ENCODE measurements at regions not wholly inside any gene's neighbourhood (a gene's known extent, or its start where the extent isn't known, plus 50 kb on each side); places are given as distances from the start of the nearest gene placed in this dataset.

DNA sequence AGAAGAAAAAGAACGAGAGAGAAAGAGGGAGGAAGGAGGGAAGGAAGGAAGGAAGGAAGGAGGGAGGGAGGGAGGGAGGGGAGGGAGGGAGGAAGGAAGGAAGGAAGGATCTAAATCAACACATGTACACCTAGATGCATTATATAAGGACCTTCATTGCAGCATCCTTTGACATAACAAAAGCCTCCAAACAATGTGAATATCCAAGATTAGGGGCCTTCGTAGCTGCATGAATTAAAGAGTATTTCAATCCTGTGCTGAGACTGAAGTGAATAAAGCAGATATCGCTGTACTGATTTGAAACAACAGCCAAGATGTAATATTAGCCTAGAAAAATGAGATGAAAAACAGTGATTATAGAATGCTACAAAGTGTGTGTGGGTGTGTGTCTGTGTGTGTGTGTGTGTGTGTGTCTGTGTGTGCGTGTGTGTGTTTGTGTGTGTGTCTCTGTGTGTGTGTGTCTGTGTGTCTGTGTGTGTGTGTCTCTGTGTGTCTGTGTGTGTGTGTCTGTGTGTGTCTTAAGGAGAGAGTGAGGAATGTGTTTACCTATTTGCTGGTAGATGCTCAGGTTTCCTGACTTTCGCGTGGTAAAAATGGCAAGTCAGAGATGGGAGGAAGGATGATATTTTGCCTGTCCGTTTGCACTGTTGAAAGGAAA is 129.0 kb upstream of the PTPN1 start:
- no peak for DNase-seq (ENCODE audit: extremely low read depth, insufficient read length)
- H3K4me3 ChIP-seq (replicated peaks; ENCODE audit: low read depth, low read length): no peak overlapping the region
- TF ChIP-seq, protein P1, sequence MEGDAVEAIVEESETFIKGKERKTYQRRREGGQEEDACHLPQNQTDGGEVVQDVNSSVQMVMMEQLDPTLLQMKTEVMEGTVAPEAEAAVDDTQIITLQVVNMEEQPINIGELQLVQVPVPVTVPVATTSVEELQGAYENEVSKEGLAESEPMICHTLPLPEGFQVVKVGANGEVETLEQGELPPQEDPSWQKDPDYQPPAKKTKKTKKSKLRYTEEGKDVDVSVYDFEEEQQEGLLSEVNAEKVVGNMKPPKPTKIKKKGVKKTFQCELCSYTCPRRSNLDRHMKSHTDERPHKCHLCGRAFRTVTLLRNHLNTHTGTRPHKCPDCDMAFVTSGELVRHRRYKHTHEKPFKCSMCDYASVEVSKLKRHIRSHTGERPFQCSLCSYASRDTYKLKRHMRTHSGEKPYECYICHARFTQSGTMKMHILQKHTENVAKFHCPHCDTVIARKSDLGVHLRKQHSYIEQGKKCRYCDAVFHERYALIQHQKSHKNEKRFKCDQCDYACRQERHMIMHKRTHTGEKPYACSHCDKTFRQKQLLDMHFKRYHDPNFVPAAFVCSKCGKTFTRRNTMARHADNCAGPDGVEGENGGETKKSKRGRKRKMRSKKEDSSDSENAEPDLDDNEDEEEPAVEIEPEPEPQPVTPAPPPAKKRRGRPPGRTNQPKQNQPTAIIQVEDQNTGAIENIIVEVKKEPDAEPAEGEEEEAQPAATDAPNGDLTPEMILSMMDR (IDR thresholded peaks at IDR 0.05; ENCODE audit: insufficient read depth, low read length, poor library complexity, severe bottlenecking): no peak
- H3K36me3 ChIP-seq (ENCODE audit: control insufficient read depth, insufficient read depth, low read length): no peaks in the 10 kb centered on the region
- H3K27me3 ChIP-seq (replicated peaks; ENCODE audit: control insufficient read depth, insufficient read depth, low read length): no peaks in the 10 kb centered on the region

DNA sequence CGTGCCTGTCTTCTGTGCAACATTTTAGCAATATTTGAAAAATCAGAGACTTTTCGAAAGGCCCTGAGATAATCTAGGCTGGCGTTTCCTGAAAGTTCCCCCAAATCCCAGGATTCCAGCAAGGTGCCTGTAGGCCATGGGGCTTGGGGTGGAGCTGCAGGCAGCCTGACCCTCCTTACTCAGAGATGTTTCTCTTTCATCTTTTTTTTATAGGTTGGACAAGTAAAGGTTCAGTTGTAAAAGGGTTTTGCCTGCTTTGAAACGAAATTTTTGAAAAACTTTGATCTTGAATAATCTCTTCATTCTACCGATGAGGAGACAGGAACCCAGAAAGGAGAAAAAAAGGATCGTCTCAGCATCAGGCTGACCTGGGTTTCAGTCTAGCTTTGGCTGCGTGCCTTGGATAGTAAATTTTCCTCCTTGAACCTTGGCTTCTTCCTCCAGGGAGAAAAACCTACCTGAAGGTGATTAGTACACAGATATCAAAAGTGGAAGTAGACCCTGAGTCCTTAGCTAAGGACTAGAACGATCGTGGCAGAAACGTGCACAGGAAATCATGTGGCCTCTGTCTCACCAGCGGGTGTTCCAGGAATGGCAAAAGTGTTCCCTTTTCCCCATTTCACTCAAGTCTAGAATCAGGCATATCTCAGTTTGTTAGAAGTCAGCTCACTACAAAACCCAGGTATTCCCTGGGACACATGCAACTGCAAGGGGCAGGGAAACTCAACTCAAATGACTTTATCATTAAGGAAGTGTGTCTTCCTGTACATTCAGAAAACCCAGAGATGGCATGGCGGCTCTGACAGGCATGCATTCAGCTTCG is 128.2 kb upstream of the PTPN1 start:
- H3K4me3 ChIP-seq (replicated peaks; ENCODE audit: low read depth, low read length): no peak overlapping the region
- no peak for DNase-seq (ENCODE audit: extremely low read depth, insufficient read length)
- TF ChIP-seq, protein P1 (IDR thresholded peaks at IDR 0.05; ENCODE audit: insufficient read depth, low read length, poor library complexity, severe bottlenecking): no peak

DNA sequence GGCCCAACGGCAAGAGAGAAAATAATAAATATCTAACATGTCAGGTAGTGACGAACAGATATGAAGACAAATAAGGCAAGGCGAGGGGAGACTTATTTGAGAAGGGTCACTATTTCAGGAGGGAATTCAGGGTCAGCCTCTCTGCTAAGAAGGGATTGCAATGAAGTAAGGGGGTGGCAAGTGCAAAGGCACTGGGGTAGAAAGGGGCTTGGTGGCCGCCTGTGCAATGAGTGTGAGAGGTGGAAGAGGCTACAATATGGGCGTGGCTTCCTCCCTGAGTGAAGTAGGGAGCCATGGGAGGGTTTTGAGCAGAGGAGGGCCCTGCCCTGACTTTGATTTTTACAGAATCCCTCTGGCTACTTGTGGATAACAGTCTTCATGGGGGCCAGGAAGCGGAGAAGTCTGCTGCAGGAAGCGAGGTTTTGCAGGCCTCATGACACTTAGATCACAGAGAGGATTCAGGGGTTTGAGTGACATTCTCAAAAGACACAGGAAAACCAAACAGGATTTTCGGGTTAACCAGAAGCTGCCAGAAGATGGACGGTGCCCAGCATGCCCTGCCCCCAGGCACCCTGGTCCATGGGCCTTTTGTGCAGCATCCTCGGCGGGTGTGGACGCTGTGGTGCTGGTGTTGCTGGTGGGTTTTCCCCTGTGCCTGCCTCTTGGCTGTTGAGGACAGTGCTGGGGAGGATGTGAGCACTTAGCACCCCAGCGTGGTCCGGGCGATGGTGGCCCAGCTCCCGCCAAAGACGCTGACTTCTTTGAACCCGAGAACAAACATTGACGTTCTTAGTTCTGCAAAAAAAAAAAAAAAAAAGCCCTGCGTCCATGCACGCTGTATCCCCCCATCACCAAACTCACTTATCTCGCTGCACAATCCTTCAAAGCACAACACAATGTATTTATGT is 124.2 kb upstream of the PTPN1 start:
- Histone ChIP-seq H3K4me3 (replicated peaks; ENCODE audit: low read depth, low read length) (no peak overlapping the region), H3K27me3 (replicated peaks; ENCODE audit: control insufficient read depth, insufficient read depth, low read length) (no peaks in the 10 kb centered on the region), H3K36me3 (ENCODE audit: control insufficient read depth, insufficient read depth, low read length) (no peaks in the 10 kb centered on the region)
- DNase-seq (ENCODE audit: extremely low read depth, insufficient read length): no peak
- TF ChIP-seq, protein P1 (IDR thresholded peaks at IDR 0.05; ENCODE audit: insufficient read depth, low read length, poor library complexity, severe bottlenecking): no peak

More for the DNA sequence above, 128.2 kb upstream of the PTPN1 start:
- no peaks in the 10 kb centered on the region for H3K36me3 ChIP-seq (ENCODE audit: control insufficient read depth, insufficient read depth, low read length)
- no peaks in the 10 kb centered on the region for H3K27me3 ChIP-seq (replicated peaks; ENCODE audit: control insufficient read depth, insufficient read depth, low read length)

DNA sequence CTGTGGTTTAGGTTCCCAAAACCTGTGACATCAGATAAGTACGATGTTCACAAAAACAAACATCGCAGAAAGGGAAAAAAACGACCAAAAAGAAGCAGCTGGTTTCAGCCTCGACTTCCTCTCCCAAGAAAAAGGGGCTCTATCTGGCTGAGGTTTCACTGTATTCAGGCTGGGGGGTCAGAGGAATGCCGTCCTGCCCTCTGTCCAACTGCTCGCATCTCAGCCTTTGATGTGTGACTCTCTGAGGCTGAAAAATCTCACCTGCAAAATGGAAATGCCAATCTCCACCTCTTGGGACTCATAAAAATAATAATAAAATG is 123.6 kb upstream of the PTPN1 start:
- H3K4me3 ChIP-seq (replicated peaks; ENCODE audit: low read depth, low read length): no peak overlapping the region
- no peaks in the 10 kb centered on the region for H3K36me3 ChIP-seq (ENCODE audit: control insufficient read depth, insufficient read depth, low read length)
- no peaks in the 10 kb centered on the region for H3K27me3 ChIP-seq (replicated peaks; ENCODE audit: control insufficient read depth, insufficient read depth, low read length)
- DNase-seq (ENCODE audit: extremely low read depth, insufficient read length): no peak
- TF ChIP-seq, protein P1 (IDR thresholded peaks at IDR 0.05; ENCODE audit: insufficient read depth, low read length, poor library complexity, severe bottlenecking): no peak

DNA sequence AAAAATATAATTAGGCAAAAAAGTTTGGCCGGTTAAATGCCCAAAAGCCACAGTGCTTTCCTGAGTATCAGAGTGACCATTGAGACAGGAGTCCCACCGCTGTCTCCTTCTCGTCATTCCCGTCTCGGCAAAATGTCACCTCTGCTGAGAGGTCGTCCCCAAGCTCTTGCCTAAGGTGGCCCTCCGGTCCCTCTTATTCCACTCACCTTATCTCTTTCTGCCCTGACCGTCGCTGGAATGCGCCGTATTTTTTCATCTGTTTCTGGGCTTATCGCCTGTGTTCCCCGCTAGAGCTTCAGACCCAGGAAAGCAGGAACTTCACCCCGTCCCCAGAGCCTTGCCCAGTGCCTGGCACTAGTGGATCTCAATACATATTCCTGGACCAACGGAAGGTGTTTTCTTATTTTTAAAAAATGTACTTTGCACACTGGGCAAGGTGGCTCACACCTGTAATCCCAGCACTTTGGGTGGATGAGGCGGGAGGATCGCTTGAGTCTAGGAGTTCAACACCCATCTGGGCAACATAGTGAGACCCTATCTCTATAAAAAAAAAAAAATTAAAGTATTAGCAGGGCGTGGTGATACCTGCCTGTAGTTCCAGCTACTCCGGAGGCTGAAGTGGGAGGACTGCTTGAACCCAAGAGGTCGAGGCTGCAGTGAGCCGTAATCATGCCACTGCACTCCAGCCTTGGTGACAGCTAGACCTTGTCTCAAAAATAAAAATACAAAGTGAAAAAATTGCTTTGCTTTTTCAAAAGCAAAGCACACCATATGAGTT is 122.8 kb upstream of the PTPN1 start:
- no peak for DNase-seq (ENCODE audit: extremely low read depth, insufficient read length)
- Histone ChIP-seq H3K36me3 (ENCODE audit: control insufficient read depth, insufficient read depth, low read length) (no peaks in the 10 kb centered on the region), H3K27me3 (replicated peaks; ENCODE audit: control insufficient read depth, insufficient read depth, low read length) (no peaks in the 10 kb centered on the region), H3K4me3 (replicated peaks; ENCODE audit: low read depth, low read length) (no peak overlapping the region)
- TF ChIP-seq, protein P1 (IDR thresholded peaks at IDR 0.05; ENCODE audit: insufficient read depth, low read length, poor library complexity, severe bottlenecking): no peak
